ENCODE measurements at regions not wholly inside any gene's neighbourhood (a gene's known extent, or its start where the extent isn't known, plus 50 kb on each side); places are given as distances from the start of the nearest gene placed in this dataset.

- Histone ChIP-seq H3K27me3 (no peaks in the 10 kb centered on the region), H3K4me3 (no peak overlapping the region), H3K27ac (no peak overlapping the region), H3K36me3 (no peaks in the 10 kb centered on the region), H3K9me3 (peaks cover 0 to 12% (median 0%) of the 10 kb centered on the region in 3 donors), H3K4me1 (no peaks in the 10 kb centered on the region)
- TF ChIP-seq POLR2A (IDR thresholded peaks at IDR 0.05) (no peak), POLR2AphosphoS5 (IDR thresholded peaks at IDR 0.05) (no peak), CTCF (IDR thresholded peaks at IDR 0.05) (no peak), EP300 (IDR thresholded peaks at IDR 0.05) (no peak)
- 56 to 91% methylated on average over 1 of the region's 1 CpG for WGBS, 2 donors (ENCODE audit: low coverage in 1 of 2)
- ATAC-seq = no peak
These were observed 921.1 kb downstream of the DSC3 start for GRCh38 chr18:30121397-30121796.

- Histone ChIP-seq H3K27me3 (no peaks in the 10 kb centered on the region), H3K27ac (no peak overlapping the region), H3K4me1 (no peaks in the 10 kb centered on the region), H3K4me3 (no peak overlapping the region), H3K36me3 (no peaks in the 10 kb centered on the region), H3K9me3 (no peaks in the 10 kb centered on the region)
- ATAC-seq = no peak
- TF ChIP-seq CTCF (IDR thresholded peaks at IDR 0.05) (no peak), POLR2A (IDR thresholded peaks at IDR 0.05) (no peak), POLR2AphosphoS5 (IDR thresholded peaks at IDR 0.05) (no peak), EP300 (IDR thresholded peaks at IDR 0.05) (no peak)
These were observed 929.1 kb downstream of the DSC3 start for GRCh38 chr18:30113454-30113853.

- no peaks in the 10 kb centered on the region for H3K27me3 ChIP-seq
- no peak for TF ChIP-seq POLR2AphosphoS5 (IDR thresholded peaks at IDR 0.05)
- 73% methylated on average over 1 of the region's 1 CpG; no CpG with 5 or more reads in 1 of the 2 donors for WGBS, 2 donors (ENCODE audit: low coverage in 1 of 2)
- H3K9me3 ChIP-seq = no peaks in the 10 kb centered on the region
- H3K27ac ChIP-seq = no peak overlapping the region
- H3K4me3 ChIP-seq = no peak overlapping the region
- ATAC-seq = no peak
- no peaks in the 10 kb centered on the region for H3K36me3 ChIP-seq
- H3K4me1 ChIP-seq = no peaks in the 10 kb centered on the region
These were observed 936.2 kb downstream of the DSC3 start for GRCh38 chr18:30106356-30106755.

- TF ChIP-seq POLR2A (IDR thresholded peaks at IDR 0.05) = no peak
- TF ChIP-seq CTCF (IDR thresholded peaks at IDR 0.05) = no peak
- TF ChIP-seq EP300 (IDR thresholded peaks at IDR 0.05) = no peak
- TF ChIP-seq POLR2AphosphoS5 (IDR thresholded peaks at IDR 0.05) = no peak
- WGBS, 2 donors (ENCODE audit: low coverage in 1 of 2) = 30% methylated on average over 2 of the region's 2 CpGs
- no peaks in the 10 kb centered on the region for H3K9me3 ChIP-seq
- ATAC-seq = no peak
- H3K27ac ChIP-seq = no peak overlapping the region
- no peaks in the 10 kb centered on the region for H3K4me1 ChIP-seq
- no peaks in the 10 kb centered on the region for H3K36me3 ChIP-seq
- H3K4me3 ChIP-seq = no peak overlapping the region
- no peaks in the 10 kb centered on the region for H3K27me3 ChIP-seq
These were observed 938.7 kb downstream of the DSC3 start for GRCh38 chr18:30103881-30104280.

- Histone ChIP-seq H3K9me3 (no peaks in the 10 kb centered on the region), H3K27ac (no peak overlapping the region), H3K4me3 (no peak overlapping the region), H3K4me1 (no peaks in the 10 kb centered on the region), H3K27me3 (no peaks in the 10 kb centered on the region), H3K36me3 (no peaks in the 10 kb centered on the region)
- TF ChIP-seq POLR2AphosphoS5 (IDR thresholded peaks at IDR 0.05) = no peak
- TF ChIP-seq POLR2A (IDR thresholded peaks at IDR 0.05) = no peak
- no peak for TF ChIP-seq CTCF (IDR thresholded peaks at IDR 0.05)
- TF ChIP-seq EP300 (IDR thresholded peaks at IDR 0.05) = no peak
- ATAC-seq = no peak
- 78 to 92% methylated on average over 1 of the region's 1 CpG for WGBS, 2 donors (ENCODE audit: low coverage in 1 of 2)
These were observed 945.7 kb downstream of the DSC3 start for GRCh38 chr18:30096796-30097195.

GRCh38 chr18:30094556-30094955, 948.0 kb downstream of the DSC3 start:
- TF ChIP-seq POLR2AphosphoS5 (IDR thresholded peaks at IDR 0.05) (no peak), POLR2A (IDR thresholded peaks at IDR 0.05) (no peak), EP300 (IDR thresholded peaks at IDR 0.05) (no peak), CTCF (IDR thresholded peaks at IDR 0.05) (no peak)
- Histone ChIP-seq H3K9me3 (no peaks in the 10 kb centered on the region), H3K4me3 (no peak overlapping the region), H3K36me3 (no peaks in the 10 kb centered on the region), H3K27me3 (no peaks in the 10 kb centered on the region), H3K4me1 (no peaks in the 10 kb centered on the region), H3K27ac (no peak overlapping the region)
- 69 to 90% methylated on average over 1 to 2 of the region's 2 CpGs for WGBS, 2 donors (ENCODE audit: low coverage in 1 of 2)
- ATAC-seq = no peak
